ENCODE measurements at regions not wholly inside any gene's neighbourhood (a gene's known extent, or its start where the extent isn't known, plus 50 kb on each side); places are given as distances from the start of the nearest gene placed in this dataset.

DNA sequence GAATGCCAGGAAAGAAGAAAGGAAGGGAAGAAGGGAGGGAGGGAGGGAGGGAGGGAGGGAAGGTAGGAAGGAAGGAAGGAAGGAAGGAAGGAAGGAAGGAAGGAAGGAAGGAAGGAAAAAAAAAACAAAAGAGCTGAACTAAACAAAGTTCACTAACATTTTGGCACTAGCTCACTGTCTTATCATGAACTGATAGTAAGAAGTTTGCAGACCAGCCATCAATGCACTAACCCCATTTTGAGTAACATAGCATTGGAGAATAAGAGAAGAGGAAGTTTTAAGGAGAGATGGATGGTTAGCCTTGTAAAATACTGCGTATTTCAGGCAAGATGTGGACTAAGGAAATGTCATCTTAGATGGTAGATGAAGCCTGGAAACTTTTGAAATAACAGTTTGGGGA is 1136.0 kb downstream of the FLRT2 start:
- no peak for TF ChIP-seq CTCF (IDR thresholded peaks at IDR 0.05)
- no peak for TF ChIP-seq POLR2A (IDR thresholded peaks at IDR 0.05)

All from right lobe of liver (tissue), 4 donors.